GM18861 (cell line): ENCODE measurements at regions not wholly inside any gene's neighbourhood (a gene's known extent, or its start where the extent isn't known, plus 50 kb on each side); places are given as distances from the start of the nearest gene placed in this dataset.

Experiments
- ATAC-seq: cut with Tn5 transposase; IDR thresholded peaks from one replicate; pipeline ENCODE4 v1.9.1; 2021; ENCODE audit not compliant: unreplicated experiment

GRCh38 chr2:18750672-18751554 is 161.5 kb upstream of the NT5C1B start:
- no peak for ATAC-seq

- ATAC-seq, result no peak
Measured at GRCh38 chr2:18749912-18750526, 160.7 kb upstream of the NT5C1B start.

- no peak for ATAC-seq
Measured at GRCh38 chr2:18745431-18746272, 156.3 kb upstream of the NT5C1B start.

GRCh38 chr2:18741895-18742732 is 152.7 kb upstream of the NT5C1B start:
- ATAC-seq, result no peak

- no peak for ATAC-seq
Measured at GRCh38 chr2:18741191-18741590, 151.8 kb upstream of the NT5C1B start.

- no peak for ATAC-seq
Measured at GRCh38 chr2:18740474-18740881, 151.1 kb upstream of the NT5C1B start.

DNA sequence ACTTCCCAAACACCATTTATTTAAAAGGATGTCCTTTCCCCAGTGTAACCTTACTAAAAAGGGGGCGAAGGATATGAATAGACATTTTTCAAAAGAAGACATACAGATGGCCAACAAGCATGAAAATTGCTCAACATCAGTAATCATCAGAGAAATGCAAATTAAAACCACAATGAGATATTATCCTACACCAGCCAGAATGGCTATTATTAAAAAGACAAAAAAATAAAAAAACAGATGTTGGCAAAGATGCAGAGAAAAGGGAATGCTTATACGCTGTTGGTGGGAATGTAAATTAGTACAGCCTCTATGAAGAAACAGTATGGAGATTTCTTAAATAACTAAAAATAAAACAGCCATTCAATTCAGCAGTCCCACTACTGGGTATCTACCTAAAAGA is 142.3 kb upstream of the NT5C1B start:
- no peak for ATAC-seq

- no peak for ATAC-seq
Measured at GRCh38 chr2:18724371-18725145, 135.2 kb upstream of the NT5C1B start.

- no peak for ATAC-seq
Measured at GRCh38 chr2:18723219-18723618, 133.8 kb upstream of the NT5C1B start.

- no peak for ATAC-seq
Measured at GRCh38 chr2:18722101-18722500, 132.7 kb upstream of the NT5C1B start.

DNA sequence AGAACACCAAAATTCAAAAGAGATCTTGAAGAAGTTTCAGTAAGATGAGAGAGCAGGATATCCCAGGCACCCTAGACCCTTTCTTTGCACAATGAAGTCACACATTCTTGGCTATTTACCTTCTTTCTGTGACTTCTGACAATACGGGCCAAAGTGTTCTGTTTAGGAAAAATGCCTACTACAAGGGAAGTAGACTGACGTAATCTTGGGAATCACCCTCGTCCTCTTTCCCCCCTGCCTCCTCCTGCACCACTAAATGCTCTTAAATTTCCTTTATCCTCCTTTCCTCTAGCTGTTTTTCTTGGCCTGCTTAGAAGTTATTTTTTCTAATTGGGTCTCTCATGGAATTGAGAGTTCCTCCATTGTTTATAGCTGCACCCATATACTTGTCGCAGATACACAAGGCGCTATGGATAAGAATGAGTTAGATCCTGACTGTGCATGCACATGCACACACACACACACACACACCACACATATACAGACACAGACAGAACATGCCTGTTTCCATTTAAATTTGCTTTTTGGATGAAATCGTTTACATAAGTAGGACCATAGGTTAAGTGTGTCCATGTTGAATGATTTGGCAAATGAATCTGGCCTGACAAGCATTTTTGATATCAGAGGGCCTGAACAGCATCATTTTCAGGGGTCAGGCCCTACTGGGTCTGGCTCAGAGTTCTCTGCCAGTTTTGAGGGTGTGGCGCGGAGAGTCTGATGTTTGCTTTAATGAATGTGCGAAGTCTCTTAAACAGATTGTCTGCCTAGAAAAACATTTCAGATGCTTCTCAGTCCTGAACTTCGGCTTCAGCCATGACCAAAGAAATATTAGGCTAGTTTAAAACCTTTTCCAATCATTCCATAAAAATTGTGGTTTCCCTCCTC is 131.9 kb upstream of the NT5C1B start:
- no peak for ATAC-seq

GRCh38 chr2:18719978-18720775 is 130.8 kb upstream of the NT5C1B start:
- no peak for ATAC-seq

DNA sequence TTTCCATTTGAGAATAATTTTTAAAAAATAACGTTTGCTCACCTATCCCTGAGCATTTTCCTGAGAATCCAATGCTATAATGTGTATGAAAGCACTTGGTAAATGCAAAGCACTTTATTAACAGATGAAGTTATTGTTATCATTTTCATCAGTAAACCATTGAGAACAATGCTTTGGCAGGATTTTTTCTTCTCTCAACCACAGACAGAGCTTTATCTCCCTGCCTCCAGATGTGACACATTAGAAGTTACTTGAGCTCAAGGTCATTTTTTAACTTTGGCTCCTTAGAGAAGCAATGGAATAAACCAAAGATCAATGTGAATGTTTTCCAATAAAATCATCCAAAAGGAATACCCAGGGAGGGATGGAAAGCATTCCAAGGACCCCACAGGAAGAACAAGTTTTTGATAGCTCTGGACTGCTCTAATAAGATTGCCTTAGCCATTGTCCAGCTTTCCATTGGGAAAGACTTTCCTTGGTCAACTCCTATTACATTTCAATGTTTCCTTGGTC is 118.9 kb upstream of the NT5C1B start:
- no peak for ATAC-seq

DNA sequence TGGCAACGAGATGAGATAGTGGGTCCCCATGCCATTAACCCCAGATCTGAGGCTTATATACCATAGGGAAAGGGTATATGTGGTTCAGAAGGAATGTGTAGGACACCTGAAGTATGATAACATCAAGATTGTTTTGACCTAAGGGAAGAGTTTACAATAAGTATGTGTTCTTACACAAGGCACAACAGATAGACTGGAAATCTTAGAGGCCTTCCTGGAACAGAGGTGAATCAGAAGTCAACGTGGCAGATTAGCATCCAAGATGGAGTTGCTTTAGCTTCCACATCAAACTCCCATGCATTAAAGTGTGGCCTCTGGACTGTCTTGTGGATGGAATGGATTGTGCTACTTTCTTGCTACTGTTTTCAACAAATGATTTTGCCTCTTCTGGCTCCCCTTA is 116.6 kb upstream of the NT5C1B start:
- no peak for ATAC-seq

DNA sequence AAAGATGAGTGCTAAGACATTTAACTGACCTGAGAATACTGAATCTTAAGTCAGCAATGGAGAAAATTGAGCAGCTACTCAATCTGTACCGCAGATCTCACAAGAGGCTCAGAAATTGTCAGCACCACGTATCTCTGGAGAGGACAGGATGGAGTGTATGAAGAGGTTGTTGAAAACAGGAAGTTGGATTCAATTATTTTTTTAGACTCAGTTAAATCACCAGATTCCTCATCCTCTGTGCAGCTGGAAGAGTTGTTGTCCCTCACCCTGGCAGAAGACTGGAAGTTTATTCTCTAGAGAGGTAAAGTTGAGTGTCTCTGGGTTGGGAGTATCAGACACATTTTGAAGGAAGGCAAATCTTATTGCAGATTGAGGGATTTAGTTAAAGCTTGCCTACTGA is 114.9 kb upstream of the NT5C1B start:
- no peak for ATAC-seq

GRCh38 chr2:18703555-18703954 is 114.2 kb upstream of the NT5C1B start:
- no peak for ATAC-seq

- ATAC-seq, result no peak
Measured at GRCh38 chr2:18701981-18702380, 112.6 kb upstream of the NT5C1B start.

GRCh38 chr2:18701546-18701945 is 112.2 kb upstream of the NT5C1B start:
- no peak for ATAC-seq
